ENCODE measurements at regions not wholly inside any gene's neighbourhood (a gene's known extent, or its start where the extent isn't known, plus 50 kb on each side); places are given as distances from the start of the nearest gene placed in this dataset.
"Not testable (repeated sequence)": the region's sequence is repeated elsewhere in the genome, so short reads cannot be mapped to it uniquely, and the experiment has no call there.

DNA sequence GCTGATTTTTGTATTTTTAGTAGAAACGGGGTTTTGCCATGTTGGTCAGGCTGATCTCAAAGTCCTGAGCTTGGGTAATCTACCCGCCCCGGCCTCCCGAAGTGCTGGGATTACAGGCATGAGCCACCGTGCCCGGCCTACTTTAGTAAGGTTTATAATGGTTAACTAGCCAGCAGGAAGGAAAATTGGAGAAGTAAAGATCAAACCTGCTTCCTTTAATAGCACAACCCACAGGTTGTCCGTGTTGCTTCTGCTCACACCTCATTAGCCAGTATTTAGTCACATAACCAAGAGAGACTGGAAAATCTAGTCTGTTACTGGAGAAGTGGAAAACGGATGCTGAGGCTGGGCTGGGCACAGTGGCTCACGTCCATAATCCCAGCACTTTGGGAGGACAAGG, 51.9 kb upstream of the TBL1XR1 start:
- no peak for DNase-seq

DNA sequence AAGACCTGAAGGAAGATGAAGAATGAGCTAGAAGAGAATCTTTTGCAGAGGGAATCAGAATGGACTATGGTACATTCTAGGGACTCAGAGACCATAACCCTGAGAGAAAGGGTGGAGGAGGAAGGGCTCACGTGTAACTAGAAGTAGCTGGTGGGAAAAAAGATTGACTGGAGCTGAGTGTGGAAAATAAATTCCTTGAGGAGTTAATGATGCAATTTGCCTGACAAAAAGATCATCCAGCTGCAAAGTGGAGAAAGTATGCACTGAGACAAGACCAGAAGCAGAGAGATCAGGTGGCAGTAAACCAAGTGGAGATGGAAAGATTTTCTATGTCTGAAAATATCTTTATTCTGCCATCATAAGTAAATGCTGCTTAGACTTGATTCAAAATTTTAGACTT, 52.9 kb upstream of the TBL1XR1 start:
- no peak for DNase-seq

DNA sequence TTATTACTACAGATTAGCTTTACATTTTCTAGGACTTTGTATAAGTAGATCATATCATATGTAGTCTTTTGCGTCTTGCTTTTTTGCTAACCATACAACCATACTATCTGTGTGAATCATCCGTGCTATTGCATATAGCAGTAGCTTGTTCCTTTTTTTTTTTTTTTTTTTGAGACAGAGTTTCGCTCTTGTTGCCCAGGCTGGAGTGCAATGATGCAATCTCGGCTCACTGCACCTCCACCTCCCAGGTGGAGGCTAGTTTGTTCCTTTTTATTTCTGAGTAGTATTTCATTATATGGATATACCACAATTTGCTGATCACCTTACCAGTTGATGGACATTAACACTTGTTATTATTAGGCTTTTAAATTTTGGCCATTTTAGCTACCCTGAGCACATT, 54.5 kb upstream of the TBL1XR1 start:
- DNase-seq, result no peak

DNA sequence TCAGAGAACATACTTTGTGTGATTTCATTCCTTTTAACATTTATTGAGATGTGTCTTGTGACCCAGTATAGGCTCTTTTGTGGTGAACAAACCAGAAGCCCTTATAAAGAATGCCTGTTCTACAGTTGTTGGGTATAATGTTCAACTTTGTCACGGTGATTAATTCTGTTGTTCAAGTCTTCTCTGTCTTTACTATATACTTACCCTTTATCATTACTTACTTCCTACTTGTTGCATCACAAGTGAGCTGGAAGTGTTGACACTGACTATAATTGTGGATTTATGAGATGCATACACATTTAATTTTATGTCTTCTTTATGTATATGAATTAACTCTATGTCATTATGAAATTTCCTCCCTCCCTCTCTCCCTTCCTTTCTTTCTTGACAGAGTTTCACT, 59.7 kb upstream of the TBL1XR1 start:
- DNase-seq, result no peak

DNA sequence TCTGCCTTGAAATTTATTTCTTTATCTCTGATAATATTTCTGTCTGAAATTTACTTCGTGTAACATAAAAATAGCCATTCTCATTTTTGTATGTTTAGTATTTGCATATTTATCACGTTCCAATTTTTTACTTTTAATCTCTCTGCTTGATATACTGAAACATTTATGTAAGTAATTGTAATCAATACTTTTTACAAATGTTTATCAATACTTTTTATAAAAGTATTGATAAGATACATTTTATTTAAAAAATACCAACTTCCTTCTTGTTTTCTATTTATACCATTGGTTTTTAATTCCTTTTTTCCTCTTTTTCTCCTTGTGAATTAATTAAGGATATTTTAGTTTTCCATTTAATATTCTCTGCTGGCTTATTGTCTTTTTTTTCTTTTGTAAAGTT, 60.3 kb upstream of the TBL1XR1 start:
- DNase-seq, result no peak

DNA sequence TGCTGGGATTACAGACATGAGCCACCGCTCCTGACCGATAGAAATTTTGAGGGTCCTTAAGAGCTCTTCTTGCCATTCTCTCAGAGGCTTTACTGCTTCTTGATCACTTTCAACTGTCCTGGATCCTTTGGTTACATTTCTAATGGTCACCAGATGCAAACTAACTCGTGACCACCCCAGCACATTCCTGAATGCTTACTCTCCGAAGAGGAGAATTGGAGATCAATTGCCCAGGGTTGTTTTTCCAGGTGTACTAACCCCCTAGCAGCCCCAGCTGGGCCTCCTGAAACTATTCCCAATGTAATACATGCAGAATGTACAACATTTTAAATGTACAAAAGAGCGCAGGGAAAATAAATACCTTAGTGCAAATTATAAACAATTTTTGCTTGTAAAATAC, 65.1 kb upstream of the TBL1XR1 start:
- no peak for DNase-seq

DNA sequence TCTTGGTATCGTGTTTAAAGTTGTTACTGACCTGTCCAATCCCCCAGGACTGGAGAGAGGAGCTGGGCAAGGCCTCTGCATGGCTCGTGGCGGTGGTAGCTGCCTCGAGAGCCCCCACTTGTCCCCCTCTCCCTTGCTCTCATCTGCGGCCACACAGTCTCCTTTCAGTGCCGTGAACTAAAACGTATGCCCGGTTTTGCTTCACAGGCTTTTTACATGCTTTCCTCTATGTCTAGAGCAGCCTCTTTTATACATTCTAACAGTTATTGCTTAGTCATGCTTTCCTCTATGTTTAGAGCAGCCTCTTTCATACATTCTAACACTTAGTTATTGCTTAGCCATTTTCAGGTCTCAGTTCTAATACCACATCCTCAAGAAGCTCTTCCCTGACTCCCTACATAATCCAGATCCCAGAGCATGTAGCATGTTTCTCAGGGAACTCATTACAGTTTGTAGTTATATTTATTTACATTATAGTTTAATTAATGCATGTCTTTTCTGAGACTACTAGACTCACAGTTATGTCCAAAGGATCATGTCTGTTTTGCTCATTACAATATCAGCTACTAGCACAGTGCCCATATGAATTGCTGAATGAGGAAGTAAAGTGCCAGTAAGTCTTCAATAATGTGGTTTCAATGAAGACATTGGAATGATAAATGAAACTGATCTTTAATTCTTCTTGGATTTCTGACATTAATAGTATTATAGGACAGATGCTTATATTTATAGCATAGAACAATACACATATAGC, 66.5 kb upstream of the TBL1XR1 start:
- no peak for DNase-seq

DNA sequence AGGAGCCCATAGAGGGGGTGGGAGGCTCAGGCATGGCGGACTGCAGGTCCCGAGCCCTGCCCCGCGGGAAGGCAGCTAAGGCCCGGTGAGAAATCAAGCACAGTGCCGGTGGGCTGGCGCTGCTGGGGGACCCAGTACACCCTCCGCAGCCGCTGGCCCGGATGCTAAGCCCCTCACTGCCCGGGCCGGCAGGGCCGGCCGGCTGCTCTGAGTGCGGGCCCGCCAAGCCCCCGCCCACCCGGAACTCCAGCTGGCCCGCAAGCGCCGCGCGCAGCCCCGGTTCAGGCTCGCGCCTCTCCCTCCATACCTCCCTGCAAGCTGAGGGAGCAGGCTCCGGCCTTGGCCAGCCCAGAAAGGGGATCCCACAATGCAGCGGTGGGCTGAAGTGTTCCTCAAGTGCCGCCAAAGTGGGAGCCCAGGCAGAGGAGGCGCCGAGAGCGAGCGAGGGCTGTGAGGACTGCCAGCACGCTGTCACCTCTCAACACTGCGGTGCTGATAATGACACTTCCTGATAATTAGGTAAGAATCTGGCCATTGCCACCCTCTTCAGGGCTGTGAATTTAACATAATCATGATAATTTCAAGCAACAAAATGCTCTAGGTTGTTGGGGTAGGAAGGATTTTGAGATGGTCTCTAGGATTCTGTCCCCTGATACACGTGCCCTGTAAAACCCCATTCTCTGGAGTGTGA, 74.7 kb upstream of the TBL1XR1 start:
- DNase-seq, result not testable (repeated sequence)

DNA sequence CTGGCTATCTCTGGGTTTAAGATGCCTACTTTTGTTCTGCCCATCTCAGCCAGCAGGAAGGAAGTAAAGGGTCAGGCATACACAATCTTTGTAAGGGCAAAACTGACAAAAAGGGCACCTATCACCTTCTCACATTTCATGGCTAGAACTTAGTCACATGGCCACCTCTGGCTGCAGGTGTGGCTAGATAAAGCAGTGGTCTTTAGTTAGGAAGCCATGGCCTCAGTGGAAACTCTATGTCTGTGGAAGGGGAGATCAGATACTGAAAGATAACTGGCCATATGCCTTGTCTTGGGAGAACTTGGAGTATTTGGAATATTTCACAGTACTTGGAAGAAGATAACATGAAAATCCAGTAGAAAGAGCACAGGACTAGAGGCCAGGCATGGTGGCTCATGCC, 80.7 kb upstream of the TBL1XR1 start:
- no peak for DNase-seq

DNA sequence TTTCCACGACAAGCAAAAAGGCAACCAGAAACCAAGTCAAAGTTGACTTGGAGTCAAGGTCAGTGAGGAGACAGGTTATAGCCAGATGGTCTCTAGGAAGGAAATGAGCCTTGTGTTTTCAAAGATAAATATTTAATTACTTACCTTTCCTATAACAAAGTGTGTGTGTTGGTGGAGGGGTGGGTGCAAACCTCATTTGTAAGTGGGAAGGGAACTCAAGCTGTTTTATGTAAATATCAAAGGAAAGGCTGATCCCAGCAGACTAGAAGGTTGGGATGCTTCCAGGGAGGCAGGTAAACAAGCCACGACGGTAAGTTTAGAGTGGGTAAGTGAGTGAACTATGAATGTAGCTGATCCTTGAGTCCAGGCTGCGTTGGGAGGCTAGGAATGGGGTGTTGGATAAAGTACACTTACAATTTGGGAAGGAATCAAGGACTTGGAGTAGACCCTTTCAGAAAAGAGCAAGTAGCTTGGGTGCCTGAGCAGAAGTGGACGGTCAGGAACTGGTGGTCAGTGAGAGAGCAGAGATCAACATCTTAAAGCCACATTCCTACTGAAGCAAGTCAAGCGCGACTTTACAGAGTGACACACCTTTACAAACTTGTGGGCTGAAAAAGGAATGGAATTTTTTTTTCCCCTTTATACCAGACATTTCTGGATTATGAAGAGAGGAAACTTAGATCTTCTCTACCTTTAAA, 82.0 kb upstream of the TBL1XR1 start:
- DNase-seq, result peak; percentile 89

DNA sequence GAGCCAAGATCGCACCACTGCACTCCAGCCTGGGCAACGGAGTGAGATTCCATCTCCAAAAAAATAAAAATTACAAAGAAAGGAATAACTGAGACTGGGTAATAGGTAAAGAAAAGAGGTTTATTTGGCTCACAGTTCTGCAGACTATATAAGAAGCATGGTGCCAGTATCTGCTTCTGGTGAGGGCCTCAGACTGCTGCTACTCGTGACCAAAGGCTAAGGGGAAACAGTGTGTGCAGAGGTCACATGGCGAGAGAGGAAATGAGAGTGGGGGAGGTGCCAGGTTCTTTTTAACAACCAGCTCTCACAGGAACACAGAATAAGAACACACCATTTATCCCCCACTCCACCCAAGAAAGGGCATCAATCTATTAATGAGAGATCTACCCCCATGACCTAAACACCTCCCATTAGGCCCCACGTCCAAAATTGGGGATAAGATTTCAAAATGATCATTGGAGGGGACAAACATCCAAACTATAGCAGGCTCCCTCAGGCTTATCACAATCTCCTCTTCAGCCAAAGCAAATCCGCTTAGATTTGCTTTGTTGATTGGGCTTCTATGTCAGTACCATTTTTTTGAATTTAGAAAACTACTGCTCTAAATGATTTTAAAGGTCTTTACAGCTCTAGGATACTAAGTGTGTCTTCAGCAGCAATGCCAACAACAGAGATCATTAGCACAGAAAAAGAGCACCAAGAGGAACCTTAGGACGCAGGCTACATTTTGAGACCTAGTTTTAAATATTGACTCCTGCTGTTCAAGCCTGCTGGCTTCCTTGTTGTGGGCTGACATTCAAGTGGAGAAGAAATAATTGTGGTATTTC, 84.2 kb upstream of the TBL1XR1 start:
- peak; percentile 70 for DNase-seq

DNA sequence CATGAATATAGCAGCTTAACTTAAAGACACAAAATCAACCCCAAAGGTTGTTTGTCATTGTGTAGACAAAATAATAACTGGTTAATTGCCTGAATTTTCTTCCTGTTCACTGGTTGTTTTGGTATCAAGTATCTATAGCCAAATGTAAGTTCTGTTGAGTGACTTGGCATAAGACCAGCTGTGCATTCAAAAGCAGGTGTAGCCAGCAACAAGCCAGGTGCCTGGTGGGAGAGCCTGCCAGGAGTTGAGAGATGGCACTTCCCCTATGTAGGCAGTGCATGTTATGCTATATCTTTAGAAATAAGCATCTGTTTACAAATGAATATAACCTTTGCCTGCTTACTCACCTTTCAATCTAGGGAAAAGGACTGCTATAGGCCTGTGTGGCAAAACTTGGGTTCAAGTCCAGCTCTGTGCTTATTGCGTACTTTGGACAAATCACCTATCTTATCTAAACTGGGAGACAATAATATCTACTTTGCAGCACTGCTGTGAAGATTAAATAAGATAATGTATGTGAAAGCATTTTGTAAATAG, 84.9 kb upstream of the TBL1XR1 start:
- peak; percentile 74 for DNase-seq

DNA sequence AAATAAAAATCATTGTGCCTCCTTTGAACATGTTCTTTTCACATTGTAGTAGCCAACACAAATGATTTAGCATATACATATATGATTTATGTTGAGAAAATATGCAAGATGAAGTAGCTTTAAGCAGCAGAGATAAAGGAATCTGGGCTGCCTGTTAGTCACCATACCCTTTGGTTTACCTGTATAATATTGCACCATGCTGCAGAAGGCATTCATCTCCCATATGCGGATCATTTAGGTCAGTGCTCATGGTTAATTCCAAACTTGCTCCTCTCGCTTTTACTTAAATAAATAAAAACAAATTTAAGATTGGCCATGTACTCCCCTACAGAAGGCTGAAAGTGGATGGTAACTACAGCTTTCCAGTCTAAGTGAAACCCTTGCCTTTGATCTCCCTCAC, 86.7 kb upstream of the TBL1XR1 start:
- no peak for DNase-seq

DNA sequence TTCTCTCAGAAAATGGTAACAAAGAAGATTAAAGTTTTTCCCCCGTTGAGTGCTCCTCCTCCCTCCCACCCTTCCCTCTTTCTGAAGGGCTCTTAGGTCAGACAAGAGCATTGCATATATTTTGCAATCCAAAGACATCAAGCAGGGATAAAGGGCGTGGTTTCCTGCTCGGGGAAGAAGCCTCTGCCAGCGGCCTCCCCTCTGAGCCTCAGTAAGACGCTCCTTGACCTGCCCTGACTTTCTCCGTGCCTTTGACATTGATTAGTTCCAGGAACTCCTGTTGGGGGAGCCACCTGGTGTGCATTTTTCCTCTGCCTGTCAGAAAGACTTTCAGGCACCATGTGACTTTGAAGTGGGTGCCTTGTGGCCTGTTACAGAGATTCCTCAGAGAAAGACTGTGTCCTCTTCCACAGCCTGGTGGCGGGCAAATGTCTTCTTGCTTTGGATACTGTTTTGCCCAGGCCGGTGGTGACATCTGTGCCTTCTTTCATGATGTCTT, 87.2 kb upstream of the TBL1XR1 start:
- DNase-seq, result peak; percentile 81

DNA sequence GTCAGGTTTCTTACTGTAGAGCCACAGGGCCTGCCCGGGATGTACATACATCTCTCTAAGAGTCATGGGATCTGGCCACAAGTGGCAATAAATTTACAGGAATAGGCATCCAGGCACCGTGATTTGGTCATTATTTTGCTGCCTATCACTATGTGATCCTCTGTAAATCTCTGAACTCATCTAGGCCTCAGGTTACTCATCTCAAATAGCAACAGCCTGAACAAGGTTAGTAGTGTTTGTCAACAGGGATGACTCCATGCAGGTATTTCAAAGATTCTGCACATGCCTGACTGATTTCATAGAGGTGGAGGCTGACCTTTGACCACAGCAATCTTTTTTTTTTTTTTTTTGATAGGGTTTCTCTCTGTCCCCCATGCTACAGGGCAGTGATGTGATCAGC, 88.8 kb upstream of the TBL1XR1 start:
- peak; percentile 82 for DNase-seq

DNA sequence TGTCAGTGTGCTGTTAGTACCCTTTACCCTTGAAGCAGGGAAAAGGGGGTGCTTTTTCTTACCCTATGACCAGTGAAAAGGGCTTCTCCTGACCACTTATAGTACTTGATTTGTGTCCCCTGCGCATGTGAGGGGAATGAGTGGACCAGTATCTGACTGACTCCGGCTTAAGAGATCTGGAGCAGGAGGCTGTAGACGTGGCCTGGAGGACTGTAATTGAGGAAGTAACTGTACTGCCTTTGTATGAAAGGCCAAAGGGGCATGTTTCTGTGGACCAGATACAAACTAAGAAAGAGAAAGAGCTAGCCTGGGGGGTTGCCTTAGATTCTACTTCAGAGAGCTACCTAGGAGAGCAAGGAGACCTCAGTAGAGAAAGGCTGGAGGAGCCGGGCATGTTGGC, 89.9 kb upstream of the TBL1XR1 start:
- DNase-seq, result no peak

DNA sequence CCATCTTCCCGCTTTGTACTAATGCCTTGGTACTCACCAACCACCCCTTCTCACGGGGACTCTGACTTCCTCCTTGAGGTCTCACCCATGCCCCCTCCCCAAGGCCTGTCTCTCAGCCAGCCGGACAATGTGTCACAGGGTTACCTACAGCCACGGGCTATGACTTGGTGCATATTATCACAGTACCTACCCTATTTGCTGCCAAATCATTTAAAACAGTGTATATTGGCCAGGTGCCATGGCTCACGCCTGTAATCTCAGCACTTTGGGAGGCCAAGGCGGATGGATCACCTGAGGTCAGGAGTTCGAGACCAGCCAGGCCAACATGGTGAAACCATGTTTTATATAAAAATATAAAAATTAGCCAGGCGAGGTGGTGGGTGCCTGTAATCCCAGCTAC, 93.4 kb upstream of the TBL1XR1 start:
- DNase-seq, result no peak

DNA sequence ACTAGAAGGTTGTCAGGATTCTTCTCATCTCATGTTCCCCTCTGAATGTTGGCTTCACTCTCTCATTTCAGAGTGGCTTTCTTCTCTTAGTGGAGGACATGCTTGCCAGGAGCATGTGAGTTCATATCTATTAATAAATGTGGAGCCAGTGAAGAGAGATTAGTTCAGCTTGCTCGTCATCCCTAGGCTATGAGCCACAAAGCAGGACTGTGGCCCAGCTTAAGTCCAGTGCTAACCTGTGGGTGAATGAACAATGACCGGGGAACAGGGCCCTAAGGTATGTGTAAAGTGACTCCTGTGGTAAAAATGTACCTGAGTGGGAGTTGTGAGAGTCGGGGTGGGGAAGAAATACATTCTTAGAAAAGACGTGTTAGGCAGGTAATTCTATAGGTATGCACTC, 96.9 kb upstream of the TBL1XR1 start:
- no peak for DNase-seq

DNA sequence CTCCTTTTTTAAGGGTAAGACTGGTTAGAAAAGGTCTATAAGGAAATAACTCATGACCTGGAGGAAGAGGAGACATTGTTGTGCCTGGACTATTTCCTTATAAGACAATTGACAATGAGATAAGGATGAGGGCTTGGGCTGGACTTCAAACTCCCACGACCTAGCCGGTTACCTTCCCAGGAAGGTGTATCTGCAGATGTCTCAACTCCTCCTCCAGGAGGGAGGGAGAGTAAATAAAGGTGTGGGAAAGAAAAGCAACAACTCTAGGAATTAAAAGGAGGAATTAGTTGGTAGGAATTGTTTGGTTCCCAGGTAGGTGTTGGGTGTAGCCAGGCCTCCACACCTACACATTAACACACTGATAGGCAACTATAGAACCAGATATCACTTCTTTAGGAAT, 97.8 kb upstream of the TBL1XR1 start:
- DNase-seq, result no peak

DNA sequence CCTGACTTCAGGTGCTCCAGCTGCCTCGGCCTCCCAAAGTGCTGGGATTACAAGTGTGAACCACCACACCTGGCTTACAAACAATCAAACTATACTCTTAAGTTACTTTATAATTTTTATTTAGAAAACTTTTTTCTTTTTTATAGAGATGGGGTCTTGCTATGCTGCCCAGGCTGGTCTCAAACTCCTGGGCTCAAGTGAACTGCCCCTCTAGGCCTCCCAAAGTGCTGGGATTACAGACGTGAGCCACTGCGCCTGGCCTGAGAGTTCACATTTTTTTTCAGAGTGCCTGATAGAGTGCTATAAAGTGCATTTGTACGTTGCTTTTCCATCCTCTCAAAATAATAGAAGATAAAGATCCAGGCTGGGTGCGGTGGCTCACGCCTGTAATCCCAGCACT, 102.0 kb upstream of the TBL1XR1 start:
- DNase-seq, result no peak

DNA sequence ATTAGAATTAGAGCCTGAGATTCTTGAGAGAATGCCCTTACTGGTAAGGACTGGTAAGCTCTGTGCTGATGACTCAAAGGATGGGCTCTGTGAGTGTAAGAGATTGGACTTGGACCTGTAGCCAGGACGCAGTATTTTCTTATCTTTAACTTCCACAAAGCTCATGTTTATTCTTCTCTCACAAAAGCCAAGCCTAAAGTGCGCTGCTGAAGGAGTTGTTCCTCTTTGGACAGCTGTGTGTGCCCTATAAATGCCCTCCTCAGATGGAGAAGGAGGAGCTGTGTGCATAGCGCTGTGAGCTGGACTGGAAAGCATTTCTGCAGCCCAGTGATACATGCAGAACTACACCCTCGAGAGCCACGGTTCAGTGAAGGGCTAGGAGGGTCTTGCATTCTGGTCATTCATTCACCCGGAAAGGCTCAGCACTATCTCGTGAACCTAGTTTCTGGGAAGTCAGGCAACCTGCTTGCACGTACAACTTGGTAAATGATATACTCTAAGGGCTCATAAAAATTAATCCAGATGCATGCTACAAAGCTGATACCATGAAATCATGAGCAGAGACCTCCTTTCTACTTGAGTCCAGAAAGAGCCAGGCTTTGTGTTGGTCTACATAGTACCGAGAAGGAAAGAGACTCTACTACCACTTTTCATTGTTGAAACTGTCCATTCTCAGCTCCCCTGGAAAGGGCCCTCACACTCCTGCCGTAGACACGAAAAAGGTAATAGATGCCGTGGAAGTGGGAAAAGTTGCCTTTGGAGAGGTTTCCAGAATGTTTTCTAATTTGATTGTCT, 103.0 kb upstream of the TBL1XR1 start:
- no peak for DNase-seq

DNA sequence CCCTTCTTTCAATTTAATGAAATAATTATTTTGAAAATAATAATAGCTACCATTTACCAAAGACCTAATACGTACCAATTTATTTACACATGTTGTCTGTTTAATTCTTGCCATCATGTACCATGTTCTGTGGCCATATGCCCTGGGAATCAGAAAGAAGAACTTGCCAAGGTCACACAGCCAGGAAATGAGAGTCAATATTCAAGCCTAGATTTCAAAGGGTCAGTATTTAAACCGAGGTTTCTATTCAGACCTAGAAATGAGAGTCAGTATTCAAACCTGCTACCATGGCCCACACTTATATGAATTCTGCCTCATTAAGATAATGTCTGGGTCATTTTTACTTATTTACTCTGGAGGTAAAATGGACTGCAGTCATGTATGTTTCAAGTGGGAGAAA, 103.6 kb upstream of the TBL1XR1 start:
- DNase-seq, result no peak

Data from NCI-H2029 (cell line).